NCI-H2196 (cell line): ENCODE measurements at regions not wholly inside any gene's neighbourhood (a gene's known extent, or its start where the extent isn't known, plus 50 kb on each side); places are given as distances from the start of the nearest gene placed in this dataset.

Source experiments
- DNase-seq: peaks from one replicate; lab custom pipeline; 2025; ENCODE audit not compliant: unreplicated experiment; lab: John Stamatoyannopoulos, UW

GRCh38 chr20:6884114-6884513, 116.6 kb downstream of the BMP2 start:
- no peak for DNase-seq

DNA sequence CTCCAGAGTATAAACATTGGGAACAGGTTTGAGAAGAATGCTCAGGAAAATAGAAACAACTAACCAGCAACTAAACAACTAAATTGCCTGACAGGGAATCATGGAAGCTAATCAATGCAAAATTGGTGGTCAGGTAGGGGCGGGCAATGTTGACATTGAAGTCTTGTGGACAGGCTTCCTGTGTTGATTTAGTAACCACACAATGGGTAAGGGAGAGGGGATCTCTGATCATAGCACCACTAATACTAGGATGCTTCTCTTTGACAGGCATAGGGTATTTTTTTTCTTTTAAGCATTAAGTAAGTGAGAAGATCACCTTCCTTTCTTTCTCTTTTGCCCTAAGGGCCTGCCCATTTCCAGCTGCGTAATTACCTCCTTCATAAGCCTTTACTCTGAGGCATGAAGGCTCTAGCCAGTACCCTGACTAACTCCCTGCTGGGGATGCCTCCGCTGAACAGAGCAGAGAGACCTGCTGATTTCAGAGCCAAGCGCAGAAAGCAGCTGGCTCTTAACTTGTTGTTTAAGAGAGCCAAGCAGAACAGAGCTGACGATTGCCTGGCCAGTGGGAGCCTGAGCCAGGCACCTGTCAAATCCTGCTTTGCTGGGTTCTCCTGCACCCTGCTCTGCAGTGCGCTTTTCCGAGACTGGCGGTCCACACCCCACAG, 118.7 kb downstream of the BMP2 start:
- no peak for DNase-seq

DNA sequence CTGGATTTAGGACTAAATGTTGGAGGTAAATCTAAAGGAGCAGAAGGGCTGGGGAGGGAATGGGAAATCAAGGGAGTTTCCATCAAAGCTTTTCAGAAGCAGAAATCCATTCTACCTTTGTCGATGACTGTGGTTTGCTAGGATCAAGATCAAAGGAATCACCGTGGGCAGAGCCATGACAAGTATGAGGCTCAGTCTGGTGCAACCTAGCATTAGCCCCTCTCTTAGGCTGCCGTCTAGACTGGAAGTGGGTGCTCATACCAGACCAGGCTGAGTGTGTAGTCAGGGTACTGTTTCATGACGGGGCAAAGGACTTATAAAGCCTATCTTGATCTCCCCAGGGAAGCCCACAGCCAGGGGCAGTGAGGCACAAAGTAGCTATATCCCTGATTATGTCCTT, 120.5 kb downstream of the BMP2 start:
- DNase-seq: no peak

DNA sequence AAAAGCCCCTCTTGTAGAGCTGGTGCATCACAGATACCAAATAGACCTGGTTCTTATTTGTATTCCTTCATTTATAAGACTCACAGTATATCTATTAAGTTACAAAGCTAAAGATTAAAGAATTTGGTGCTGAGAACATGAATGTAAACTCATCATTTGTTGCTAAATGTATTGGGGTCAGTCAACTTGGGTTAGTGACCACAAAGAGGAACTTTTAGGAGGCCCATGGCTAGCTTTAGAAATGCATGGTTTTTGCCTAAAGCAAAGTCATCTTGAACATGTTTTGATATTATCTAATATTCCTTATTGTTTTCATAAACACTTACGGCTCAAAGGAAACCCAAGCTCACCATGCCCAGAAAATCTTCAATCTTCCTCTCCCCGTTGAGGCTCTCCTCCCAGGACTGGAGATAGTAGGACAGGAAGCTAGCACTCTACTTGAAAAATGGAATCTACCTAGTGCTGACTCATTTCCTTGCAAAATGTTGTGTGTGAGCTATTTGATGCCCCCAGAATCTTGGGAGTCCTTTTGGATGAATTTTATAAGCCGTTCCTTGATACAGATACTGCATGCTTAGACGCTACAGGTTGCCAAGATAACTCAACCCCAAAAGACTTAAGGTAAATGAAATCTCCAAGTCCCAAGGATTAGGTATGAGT, 121.4 kb downstream of the BMP2 start:
- DNase-seq: no peak

DNA sequence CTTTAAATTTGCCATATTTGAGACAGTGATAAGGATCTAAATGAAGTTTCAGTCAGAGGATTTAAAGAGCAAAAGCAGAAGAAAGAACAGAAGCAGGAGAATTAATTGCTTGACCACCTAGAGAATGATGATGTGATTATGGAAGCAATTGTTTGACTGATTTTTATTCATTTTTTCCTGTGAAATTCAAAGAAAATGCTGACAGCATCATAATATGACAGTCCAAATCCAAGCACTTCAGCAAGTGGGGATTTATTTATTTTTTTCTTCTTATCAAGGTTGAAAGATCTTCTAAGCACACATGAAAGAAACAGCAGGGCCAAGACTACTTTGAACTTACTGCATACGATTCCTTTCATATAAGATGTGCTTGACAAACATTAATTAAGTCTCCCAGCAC, 125.2 kb downstream of the BMP2 start:
- DNase-seq: no peak

DNA sequence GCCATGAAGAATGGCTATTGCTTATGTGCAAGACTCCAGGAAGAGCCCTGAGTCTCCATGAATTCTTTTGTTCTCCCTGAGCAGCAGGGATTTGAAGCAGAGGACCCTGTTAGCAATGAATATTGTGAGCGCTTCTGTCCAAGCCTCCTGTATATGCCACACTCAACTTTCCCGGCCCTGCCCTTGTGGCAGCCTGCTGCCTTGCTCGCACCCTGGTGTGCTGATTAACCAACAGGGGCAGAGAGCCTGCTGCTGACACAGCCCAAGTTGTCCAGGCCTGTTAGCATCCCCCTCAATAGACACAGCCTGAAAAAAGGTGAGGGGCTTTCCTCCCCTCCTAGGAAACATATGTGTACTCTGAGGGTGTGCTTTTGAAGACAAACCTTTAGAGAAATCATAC, 131.4 kb downstream of the BMP2 start:
- no peak for DNase-seq

GRCh38 chr20:6906871-6907270, 139.4 kb downstream of the BMP2 start:
- no peak for DNase-seq

DNA sequence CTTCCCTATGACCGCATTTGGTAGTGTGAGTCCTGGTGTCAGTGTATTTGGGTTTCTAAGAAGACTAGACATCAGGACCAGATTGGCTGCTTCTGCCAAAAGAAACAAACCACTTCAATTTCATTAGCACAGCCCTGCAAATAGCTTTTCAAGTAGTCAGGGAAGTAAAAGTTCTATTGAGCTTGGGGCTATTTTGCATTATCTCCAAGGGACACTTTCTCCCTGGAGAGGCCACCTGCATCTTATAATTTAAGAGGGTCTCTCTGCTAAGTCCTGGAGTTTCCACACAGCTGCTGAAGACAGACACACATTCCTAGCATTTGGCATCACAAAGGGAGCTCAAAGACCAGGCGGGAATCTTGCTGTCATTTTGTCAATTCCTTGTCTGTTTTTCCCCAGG, 141.2 kb downstream of the BMP2 start:
- DNase-seq: no peak

DNA sequence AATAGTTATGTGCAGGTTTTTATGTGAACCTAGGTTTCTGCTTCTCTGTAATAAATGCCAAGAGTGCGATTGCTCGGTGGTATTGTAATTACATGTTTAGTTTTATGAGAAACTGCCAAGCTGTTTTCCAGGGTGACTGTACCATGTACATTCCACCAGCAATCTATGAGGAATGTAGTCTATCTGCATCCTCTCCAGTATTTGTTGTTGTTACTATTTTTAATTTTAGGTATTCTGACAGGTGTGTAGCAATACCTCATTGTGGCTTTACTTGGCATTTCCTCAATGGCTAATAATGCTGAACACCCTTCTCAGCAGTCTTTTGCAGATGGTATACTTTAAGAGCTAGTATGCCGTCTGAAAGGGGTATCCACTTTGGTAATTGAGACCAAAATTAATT, 142.1 kb downstream of the BMP2 start:
- DNase-seq: no peak

DNA sequence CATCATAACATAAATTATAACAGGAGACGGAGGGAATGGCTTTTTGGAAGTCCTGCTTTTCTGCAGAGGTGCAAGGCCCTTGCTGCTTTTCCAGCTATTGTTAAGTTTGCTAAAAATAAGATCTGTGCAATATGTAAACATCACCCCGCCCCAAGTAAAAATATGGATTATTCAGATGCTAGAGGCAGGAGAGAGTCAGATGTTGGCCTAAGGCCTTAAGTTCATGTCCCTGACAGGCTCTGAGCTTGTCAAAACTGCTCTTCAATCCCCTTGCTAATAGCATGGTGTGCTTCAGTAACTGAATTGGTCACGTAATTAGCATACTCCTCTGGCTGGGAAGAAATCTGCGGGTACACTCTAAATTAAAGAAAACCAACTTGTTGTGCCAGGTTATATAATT, 147.5 kb downstream of the BMP2 start:
- DNase-seq: no peak

GRCh38 chr20:6916938-6917337, 149.5 kb downstream of the BMP2 start:
- DNase-seq: no peak

DNA sequence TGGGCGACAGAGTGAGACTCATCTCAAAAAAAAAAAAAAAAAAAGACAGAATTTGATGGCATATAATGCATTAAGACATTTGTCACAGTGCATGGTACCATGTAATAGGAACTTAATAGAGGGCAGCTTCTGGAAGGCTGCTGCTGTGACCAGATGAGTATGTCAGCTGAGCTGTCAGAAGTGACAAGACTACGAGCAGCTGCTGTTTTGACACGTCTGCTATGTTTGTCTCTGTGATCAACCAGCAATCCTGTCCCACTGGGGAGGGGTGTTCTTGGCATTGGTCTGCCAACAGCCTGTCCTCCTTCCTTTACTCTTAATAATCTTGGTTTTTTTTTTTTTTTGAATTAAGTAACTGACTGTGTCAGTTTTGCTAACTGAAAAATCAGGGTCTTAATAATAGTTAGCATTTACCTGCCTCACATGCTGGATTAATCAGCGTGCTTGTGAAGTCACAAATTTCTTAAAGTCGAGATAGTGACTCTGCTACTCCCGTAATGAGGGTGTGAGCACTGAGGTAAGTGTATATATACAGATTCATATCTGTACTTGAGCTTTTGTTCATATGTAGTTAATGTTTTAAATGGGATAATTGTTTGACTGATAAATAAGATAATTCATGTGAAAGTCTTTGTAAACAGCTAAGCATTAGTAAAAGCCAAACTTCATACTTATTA, 152.4 kb downstream of the BMP2 start:
- no peak for DNase-seq

- DNase-seq: no peak
Observed at GRCh38 chr20:6920991-6921613, 153.6 kb downstream of the BMP2 start.

- DNase-seq: no peak
Observed at GRCh38 chr20:6921717-6922386, 154.4 kb downstream of the BMP2 start.

GRCh38 chr20:6924681-6925080, 157.2 kb downstream of the BMP2 start:
- DNase-seq: no peak

DNA sequence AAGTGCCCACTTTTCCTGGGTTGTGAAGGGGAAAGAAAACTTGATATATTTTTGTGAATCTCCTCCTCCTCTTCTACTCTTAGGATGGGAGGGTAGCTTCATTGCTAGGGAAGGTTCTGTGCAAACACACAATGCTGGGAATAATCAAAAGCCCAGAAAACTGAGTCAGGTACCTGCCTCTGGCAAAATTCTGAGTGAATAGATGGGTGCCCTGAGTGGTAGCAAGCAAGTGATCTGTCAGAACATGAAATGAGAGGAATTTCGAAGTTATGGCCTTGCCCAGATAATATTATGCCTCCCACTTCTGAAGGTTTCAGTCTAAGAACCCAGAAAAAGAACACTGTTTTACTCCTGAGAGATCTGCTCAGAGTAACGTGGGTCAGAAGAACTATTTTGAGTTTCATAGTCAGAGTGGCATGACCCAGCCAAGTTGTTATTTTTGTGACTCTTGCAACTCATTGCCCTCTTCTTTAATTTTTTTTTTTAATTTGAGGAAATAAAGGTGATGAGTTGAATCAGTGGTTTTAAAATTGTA, 158.3 kb downstream of the BMP2 start:
- DNase-seq: no peak

DNA sequence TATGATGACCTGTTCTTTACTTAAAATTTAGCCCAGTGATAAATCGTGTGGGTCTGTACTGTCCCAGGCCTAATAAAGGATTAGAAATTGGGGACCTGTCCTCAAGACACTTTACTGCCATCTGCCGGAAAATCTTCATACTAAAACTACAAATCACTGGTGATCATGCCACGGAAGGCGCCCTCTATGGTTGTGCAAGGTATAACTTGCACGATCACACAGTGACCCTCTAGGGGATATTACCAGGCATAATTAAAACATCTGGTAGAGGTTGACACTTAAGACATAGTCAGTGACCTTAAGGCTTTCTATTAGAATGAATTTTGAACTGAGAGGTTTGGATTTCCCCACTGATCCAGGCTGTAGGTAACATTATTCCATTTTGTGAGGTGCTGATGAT, 172.6 kb downstream of the BMP2 start:
- DNase-seq: no peak

DNA sequence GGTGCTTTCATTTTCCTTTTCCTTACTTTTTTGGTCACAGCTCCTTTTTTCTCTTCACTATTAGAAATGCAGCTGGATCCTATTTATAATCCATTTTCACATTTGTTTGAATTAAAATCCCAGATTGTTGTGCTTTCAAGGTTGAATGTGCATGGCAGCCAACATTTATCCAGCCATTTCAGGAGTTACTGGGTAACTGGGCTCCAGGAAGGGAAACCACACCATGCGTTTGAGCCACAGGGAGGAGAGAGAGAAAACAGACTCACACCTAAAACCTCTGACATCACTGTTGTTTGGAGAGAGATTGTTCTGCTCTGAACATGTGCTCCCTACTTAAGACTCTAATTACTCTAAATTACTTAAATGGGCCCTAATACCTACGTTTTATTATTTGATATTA, 173.4 kb downstream of the BMP2 start:
- no peak for DNase-seq

DNA sequence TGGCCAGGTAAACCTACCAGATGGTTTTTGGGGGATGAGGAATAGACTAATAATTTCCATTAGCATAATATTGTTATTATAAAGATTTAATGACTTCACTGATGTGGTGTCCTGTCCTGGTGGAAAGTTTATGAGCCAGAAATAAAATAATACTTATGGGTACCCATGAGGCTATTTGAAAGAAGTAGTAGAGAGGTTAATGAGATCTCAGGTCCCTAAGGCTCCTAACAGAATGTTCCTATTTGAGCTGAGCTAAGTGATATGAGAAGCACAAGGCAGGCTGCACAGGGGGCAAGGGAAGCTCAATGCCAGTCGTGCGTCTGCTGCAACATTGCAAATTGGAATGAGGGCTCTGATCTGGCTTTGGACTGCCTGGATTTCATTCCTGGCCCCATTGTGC, 174.1 kb downstream of the BMP2 start:
- no peak for DNase-seq

- DNase-seq: no peak
Observed at GRCh38 chr20:6942266-6942665, 174.8 kb downstream of the BMP2 start.

DNA sequence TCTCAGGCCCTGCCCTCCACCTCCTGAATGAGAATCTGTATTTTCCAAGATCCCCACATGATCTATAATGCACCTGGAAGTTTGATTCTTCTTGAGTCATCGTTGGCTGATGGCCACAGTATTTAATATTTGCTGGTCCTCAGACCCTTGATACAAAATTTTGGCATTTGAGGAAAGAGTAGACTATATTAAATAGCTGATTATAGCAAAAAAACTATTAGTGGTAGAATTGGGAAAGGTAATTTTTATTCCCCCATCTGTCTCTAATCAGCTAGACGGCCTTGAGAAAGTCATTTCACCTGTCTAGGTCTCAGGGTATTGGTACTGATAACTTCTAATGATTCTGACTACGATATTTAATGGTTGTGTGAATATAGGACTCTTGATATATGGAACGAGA, 176.8 kb downstream of the BMP2 start:
- no peak for DNase-seq
